Hematopoietic multipotent progenitor cell treated with erythropoietin and hydrocortisone succinate and interleukin-3 and kit ligand, for 4 days (in vitro differentiated cells): ENCODE measurements at regions not wholly inside any gene's neighbourhood (a gene's known extent, or its start where the extent isn't known, plus 50 kb on each side); places are given as distances from the start of the nearest gene placed in this dataset.

Source experiments
- DNase-seq: peaks from one replicate; pipeline ENCODE4 v3.0.0-alpha.2; 2015

DNA sequence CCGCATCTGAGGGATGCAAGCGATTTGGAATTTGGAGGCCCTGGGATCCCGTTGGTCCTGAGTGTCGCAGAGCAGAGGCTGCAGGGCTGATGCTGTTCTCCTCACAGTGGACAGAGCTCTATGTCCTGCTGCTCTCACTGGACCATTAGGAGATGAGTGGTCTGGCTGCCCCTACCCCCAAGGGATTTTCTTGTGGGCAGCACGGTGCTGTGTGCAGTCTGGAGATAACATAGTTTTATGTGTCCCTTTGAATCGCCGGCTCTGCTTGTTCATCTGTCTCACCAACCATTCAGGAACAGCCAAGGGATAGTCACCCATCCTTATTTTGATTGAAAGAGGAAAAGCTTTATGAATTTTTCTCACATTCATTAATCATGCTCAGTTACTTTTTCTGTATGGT is 49.9 kb downstream of the CHRM3 start:
- DNase-seq = no peak

DNA sequence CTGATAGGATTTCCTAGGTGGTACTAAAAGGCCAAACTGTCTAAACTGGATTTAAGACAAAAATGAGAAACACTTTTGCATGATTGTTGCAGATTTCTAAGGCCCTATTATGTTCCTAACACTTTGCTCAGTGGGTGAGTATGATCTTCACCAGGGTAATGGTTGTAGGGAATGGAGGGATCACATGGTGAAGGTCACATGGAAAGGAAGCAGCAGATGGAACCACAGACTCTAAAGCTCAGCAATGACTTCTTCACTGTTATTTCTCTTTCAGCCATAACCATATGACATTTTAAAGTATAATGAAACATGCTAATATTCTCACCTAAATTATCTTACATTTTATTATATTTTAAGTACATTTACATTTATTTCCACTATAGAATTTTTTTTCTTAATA is 51.5 kb downstream of the CHRM3 start:
- no peak for DNase-seq

DNA sequence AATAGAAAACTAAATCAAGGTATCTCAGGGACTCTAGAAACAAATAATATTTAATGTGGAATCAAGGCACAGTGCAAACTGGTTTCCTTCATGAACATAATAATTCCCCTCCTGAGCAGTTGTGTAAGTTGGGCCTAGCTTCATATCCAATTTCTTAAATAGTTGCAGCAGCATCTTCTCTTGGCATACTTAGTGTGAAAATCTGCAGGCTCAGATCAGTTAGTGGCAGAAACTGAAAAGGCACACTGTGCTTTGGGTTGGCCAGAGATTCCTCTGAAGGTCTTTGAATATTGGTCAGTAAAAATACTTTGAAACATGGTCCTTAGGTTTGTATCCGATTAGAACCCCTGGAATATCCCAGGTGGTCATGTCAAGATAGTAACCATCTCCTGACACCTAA is 52.5 kb downstream of the CHRM3 start:
- no peak for DNase-seq

DNA sequence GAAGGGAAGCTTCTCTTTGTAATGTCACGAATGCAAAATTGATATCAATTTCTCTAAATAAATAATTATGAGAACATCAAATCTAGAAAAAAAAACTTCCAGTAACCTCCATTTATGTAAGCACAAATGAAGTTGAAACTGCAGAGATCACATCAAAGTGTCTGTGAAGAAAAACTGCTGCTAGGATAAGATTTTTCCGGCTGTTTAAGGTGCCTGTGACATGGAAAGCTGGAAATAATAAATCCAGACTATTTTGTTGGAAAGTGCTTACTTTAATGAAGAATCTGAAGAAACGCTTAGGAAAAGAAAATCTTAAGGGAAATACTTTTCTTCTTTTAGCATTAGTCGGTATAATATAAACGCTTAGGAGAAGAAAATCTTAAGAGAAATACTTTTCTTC is 57.0 kb downstream of the CHRM3 start:
- DNase-seq = no peak

DNA sequence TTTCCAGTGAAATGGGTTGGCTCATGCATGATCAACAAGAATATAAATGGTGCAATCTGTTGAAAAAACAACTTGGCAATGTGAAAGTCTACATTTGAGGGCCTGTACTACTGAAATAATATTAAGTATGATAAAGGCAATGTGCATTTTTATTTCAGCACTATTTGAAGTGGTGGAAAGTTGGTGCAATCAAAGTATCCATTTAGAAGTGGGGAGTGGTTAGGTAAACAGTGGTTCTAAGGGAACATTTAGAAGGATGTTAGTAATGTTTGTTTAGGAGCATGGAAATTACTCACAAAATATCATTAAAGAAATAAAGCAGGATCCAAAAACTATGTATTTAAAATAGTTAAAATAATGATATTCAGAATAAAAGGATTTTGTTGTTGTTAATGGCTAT is 60.2 kb downstream of the CHRM3 start:
- DNase-seq = no peak

DNA sequence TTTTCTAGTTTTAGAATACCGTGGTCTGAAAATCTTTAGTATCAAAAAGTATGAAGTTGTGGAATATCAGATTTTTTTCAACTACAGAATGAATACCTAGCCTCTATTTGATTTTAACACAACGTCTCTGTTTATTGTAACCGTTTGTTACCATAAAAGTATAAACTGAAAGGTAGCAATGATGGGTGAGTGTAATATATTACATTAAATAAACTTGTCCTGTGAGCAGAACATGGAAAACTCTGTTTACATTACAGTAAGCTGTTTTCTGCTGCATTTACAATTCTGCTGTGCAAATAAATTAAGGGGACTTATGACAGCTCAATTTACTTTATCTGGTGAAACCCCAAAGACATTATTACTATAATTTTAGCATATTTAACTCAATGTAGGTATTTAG is 62.5 kb downstream of the CHRM3 start:
- DNase-seq = no peak

GRCh38 chr1:239455743-239456142 is 69.4 kb downstream of the CHRM3 start:
- DNase-seq = no peak

GRCh38 chr1:239456788-239457187 is 70.4 kb downstream of the CHRM3 start:
- DNase-seq = no peak

DNA sequence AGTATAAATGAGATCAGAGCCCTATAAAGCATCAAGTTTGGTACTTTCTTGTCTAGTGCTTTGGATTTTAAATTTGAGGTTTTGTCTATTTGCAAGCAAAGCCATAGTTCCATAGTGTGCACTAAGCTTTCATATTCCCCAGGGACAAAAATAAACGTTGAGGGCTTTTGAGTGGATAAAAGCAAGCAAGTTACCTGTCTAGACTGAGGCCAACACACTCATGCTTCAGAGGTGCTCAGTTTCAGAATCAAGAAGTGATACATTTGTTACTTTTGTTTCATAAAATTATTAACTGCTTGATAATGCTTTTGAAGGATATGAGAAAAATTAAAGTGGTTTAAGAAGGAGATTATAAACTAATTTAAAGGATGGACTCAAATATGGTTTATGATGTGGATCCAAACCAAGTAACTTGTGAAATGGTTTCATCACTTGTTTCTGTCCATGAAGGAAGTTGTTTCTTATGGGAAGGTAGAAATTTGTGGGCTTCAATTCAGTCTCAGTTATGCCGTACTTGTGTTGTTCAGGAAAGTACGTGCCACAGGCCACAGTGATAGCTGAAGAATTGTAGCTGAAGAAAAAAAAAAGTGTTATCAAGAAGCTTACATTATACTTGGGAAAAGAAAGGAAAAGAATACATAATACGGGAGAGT is 71.2 kb downstream of the CHRM3 start:
- DNase-seq = no peak

DNA sequence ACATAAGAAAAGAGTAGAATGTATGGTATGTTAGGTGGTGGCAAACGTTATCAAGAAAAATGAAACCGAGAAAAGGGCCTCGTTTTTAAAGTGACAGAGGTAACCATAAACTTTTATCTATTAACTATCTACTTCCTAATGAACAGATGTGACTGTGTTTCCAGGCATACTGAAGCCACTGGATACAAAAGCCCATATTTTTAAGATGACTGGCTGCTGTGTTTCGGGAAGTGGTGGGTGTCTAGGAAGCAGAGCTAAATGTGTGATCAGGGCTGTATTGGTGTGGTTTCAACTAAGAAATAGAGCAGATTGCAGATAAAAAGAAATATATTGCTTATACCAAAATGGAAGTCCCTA is 71.8 kb downstream of the CHRM3 start:
- DNase-seq = peak; percentile 78

DNA sequence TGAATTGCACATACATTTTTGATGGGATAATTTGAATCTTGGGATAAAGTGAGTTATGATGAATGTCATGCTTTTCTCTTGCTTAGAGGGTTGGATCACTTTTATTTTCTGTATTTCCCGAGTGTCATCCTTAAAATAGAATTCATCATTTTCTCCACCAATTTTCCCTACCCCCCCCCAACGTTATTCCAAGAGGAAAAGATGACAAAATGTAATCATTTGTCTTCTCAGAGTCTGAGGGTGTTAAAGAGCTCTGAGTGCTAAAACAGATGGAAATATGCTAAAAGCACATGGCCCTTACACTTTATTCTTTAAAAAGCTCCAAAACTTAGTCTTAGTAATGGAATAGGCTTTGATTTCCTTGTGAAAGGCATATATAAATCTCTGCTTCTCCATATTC is 81.4 kb downstream of the CHRM3 start:
- DNase-seq = no peak

DNA sequence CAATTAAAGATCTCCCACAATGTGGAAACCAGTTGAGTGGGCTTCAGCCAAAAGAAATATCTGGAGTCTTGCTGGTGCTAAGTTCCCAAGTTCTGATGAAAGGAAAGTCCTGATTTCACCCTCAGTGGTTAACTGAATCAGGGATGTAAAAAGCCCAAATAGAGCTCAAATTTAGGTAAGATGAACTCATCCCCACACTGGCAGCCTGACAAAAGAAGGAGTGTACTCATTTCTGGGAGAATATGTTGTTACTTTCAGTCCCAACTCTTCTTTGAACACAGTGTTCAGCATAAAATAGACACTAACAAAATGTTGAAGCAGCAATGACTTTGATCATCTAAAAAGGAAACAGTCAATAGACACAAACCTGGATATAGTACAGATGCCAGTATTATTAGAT is 91.7 kb downstream of the CHRM3 start:
- no peak for DNase-seq

GRCh38 chr1:239483391-239483790 is 97.0 kb downstream of the CHRM3 start:
- DNase-seq = peak; percentile 49

DNA sequence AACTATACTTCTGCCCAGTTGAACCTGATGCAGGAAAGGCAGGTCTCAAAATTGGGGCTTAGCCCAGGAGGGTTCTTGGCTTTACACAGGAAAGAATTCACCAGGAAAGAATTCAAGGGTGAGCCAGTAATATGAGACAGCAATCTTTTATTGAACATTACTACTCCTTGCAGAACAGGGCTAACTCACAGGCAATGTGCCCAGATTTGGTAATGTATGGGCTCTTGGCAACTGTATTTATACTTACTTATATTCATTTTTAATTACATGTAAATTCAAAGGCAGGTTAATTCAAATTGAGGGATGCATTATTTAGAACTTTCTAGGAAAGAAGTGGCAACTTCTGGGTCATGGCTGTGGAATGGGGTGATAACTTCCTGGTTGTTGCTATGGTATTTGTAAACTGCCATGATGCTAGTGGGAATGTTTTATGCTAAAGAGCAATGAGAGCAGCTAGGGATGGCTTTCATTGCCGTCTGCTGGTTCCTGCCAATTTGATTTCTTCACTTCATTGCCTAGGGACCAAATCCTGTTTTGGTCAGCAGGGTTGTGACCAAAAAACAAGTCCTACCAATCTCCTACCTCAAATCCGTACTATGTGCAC is 107.5 kb downstream of the CHRM3 start:
- DNase-seq = no peak

- DNase-seq = no peak
Observed at GRCh38 chr1:239505094-239505493, 118.7 kb downstream of the CHRM3 start.

DNA sequence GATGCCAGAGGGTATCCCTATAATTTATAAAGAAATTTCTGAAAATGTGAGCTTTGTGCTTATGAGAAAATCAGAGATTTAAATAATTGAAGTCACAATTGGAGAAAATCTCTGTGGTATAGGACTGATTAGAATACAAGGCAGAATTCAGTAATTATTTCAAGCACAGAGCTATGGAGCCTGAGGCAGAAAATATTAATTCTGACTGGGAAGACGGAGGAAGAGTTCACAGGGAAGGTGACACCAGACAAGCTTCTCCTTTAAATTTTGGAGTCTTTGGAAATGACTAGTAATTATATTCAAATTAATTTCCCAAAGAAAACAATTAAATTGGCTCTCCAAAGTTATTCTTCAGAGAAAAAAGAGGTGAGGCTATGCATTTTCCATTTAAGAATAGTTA is 121.5 kb downstream of the CHRM3 start:
- no peak for DNase-seq

DNA sequence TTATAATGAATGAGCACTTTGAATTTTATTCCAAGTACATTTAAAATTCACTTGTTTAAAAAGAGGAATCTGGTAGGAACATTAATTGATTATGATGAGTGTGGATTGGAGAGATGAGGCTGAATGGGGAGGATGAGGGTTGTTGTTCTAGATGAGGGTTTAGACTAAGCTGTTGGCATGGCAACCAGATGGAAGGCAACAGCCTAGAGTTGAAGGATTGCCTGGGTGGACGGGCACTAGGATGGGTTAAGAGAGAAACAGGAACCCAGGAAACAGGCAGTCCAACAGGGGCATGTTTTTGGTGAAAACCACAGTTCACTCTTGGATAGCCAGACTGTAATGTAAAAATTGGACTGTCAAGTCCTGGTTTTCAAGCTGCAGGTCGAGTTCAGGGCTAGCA is 125.5 kb downstream of the CHRM3 start:
- DNase-seq = no peak

DNA sequence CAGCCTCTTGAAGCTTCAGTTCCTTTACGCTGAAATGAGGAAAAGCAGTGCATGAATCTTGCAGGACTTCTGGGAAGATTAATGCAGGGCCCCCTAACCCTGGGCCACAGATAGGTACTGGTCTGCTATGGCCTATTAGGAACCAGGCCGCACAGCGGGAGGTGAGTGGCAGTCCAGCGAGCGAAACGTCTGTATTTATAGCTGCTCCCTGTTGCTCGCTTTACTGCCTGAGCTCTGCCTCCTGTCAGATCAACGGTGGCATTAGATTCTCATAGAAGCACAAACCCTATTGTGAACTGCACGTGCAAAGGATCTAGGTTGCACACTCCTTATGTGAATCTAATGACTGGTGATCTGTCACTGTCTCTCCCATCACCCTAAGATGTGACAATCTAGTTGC is 130.2 kb downstream of the CHRM3 start:
- DNase-seq = no peak

DNA sequence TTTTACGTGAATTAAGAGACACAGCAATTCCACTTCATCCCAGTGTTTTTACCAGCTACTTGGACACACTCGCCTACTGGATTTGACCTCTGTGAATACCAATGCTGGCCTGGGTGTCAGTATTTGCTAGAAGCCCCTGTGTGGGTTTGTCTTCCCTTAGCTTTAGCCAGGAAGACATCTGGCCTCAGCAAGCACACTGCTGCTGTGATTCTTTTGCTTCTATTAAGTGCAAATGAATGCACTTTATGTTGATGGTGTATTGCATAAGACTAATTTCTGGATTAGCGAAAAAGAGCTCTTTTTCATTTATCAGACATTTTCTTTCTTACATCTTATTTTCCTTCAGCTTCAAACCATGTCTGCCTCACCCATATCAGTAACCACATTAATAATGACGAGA is 140.0 kb downstream of the CHRM3 start:
- no peak for DNase-seq

DNA sequence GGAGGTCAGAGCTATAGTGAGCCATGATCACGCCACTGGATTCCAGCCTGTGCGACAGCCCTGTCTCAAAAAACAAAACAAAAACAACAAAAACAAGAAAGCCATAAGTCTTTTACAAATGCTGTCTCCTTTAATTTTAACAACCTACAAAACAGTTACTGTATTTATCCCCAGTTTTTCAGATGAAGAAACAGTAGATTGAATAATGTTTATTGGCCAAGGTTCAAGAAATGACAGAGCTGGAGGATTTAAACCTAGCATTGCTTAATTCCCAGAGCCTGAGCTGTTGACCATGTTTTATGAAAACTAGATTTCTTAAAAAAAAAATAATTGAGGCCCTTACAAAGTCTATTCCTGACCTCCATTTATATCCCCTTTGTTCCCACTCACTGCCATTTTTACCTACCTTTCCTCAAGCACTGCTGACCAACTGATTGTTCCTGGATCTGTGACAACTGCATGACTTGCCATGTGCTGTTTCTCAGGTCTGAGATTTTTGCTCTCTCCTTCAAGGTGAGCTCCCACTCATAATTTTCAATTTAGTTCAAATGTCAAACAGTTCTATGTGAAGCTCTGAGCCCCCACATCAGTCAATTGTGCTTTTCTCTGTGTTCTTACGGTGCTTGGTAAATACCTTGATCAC is 140.8 kb downstream of the CHRM3 start:
- DNase-seq = no peak

DNA sequence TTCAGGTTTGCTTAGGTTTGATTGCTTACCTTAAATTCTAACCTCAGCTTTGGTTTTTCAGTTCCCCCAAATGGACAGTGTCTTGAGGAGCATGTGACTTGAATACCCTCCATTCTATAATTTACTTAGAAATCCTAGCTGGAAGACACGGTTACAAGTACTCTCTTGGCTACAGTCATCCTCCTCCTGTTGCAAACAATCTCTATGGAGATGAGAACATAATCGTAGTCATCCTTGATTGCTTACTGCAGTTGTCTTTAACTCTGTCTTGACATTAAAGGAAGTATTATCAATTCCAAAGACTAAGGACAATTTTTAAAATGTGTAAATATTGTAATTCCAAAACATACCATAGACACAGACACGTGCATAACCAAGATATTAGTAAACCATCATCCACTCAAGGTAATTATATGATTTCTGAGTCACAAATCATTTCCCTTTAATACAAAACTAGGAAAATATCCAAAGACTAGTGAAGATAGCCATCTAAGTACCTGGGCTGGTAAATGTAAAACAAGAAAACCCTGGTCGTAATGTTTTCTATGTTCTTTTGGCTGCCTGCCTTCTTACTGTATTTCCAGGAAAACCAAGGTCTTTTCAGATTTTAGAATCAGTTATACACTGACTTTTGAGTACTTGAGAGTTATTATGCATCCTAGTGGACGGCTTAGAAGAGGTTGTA is 149.9 kb downstream of the CHRM3 start:
- no peak for DNase-seq

DNA sequence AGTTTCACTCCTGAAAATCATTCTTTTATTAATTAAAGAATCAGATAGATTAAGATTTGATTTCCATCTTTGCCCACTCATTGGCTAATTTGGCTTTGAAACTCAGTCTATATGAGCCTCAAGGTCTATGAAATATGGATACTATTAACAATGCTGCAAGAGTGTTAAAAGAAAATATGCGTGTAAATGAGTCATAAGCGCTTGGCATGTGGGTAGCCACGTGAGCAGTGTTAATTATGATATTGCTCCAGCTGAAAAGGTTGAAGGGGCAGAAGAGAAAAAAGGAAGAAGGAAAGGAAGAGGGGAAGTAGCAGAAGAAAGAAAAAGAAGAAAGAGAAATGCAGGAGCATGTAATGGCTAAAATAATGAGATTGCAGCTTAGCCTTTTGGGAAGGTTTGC is 151.4 kb downstream of the CHRM3 start:
- DNase-seq = peak; percentile 29

GRCh38 chr1:239538239-239538988 is 152.0 kb downstream of the CHRM3 start:
- no peak for DNase-seq

DNA sequence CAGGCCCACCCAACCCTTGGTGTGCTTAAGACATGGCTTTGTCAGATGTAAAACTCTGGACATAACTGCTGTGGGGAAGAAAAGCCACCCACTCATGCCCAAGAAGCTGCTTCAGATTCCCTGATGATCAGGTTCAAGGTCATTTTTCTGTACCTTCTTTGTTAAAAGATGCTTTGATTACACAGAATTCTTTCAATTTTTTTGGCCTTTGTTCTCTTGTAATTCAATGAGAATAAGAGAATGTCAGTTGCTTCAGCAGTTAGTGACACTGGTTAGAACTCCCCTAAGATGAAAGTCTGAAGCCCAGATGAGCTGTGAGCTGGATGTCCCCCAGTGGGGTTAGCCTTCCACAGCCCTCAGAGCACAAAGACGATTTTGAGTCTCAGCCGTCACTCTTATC is 152.7 kb downstream of the CHRM3 start:
- DNase-seq = no peak
